ENCODE measurements at regions not wholly inside any gene's neighbourhood (a gene's known extent, or its start where the extent isn't known, plus 50 kb on each side); places are given as distances from the start of the nearest gene placed in this dataset.

DNA sequence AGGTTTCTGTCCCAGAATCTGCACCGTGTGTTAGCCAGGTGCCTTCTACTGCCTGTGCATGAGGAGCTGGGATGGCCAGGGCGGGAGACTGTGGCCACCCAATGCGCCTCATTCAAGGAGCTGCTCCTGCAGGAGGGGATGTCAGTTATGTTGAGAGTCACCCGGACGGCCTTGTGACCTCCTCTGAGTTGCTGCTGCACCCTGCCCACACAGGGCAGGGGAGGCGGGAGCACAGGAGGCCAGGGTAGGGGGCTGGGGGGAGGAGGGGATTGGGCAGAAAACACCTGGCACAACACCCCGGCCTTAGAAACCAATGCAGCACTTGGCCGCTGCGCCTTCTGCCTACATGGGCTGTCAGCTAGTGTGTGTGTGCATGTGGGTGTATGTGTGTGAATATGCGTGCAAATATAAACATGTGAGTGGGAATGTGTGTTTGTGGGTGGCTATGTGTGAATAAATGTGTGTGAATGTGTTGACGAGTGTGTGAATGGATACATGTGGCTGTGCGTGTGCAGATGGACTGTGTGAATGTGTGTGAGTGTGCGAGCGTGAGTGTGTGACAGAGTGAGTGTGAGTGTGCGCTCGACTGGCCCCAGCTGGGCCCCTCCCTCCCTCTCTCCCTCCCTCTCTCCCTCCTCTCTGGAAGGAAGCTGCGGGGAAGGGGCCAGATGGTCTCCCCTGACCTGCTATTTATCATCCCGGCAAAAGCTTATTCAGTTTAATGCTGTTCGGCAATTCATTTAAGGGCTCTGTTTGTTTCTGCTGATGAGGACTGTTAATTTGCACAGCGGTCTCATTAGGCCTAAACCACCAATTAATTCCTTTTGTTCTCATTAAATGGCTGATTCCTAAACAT is 106.9 kb downstream of the TLE3 start:
- Histone ChIP-seq H3K27me3 (peaks cover 64% of the 10 kb centered on the region), H3K36me3 (no peaks in the 10 kb centered on the region), H3K4me3 (no peak overlapping the region), H3K4me1 (no peaks in the 10 kb centered on the region), H3K27ac (no peak overlapping the region), H3K9me3 (peaks cover 0 to 7% (median 0%) of the 10 kb centered on the region in 3 donors)
- TF ChIP-seq, protein P1, sequence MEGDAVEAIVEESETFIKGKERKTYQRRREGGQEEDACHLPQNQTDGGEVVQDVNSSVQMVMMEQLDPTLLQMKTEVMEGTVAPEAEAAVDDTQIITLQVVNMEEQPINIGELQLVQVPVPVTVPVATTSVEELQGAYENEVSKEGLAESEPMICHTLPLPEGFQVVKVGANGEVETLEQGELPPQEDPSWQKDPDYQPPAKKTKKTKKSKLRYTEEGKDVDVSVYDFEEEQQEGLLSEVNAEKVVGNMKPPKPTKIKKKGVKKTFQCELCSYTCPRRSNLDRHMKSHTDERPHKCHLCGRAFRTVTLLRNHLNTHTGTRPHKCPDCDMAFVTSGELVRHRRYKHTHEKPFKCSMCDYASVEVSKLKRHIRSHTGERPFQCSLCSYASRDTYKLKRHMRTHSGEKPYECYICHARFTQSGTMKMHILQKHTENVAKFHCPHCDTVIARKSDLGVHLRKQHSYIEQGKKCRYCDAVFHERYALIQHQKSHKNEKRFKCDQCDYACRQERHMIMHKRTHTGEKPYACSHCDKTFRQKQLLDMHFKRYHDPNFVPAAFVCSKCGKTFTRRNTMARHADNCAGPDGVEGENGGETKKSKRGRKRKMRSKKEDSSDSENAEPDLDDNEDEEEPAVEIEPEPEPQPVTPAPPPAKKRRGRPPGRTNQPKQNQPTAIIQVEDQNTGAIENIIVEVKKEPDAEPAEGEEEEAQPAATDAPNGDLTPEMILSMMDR (IDR thresholded peaks at IDR 0.05), result no peak
- TF ChIP-seq POLR2AphosphoS5 (IDR thresholded peaks at IDR 0.05), result no peak
- TF ChIP-seq EP300 (IDR thresholded peaks at IDR 0.05), result no peak
- no peak for TF ChIP-seq POLR2A (IDR thresholded peaks at IDR 0.05)
- WGBS, 2 donors (ENCODE audit: low coverage in 1 of 2), result 34 to 45% methylated on average over 10 to 12 of the region's 20 CpGs
- ATAC-seq, result no peak

DNA sequence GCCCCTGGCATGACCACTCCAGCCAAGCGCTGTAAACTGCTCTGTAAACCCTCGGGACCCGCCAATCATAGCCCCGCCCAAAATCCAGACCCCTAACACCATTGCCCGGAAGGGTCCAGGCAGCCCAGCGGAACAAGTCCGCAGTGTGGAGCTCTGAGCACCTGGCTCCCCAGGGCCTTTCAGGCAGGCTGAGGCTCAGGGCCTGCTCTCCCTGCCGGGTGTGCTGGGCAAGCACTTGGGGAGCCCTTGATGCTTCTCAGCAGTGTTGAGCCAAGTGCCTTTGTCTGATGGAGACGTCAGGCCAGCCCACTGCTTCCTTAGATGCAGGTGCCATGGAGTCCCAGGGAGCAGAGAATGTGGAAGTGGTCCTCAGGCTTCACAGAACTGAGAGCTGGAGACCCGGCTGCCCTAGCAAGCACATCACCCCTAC is 106.2 kb downstream of the TLE3 start:
- Histone ChIP-seq H3K27ac (no peak overlapping the region), H3K4me3 (no peak overlapping the region), H3K36me3 (no peaks in the 10 kb centered on the region), H3K27me3 (peaks cover 57% of the 10 kb centered on the region), H3K9me3 (peaks cover 0 to 7% (median 0%) of the 10 kb centered on the region in 3 donors), H3K4me1 (no peaks in the 10 kb centered on the region)
- ATAC-seq, result no peak
- WGBS, 2 donors (ENCODE audit: low coverage in 1 of 2), result no CpG with 5 or more reads among the region's 10 CpGs
- TF ChIP-seq, protein P1 (IDR thresholded peaks at IDR 0.05), result no peak
- no peak for TF ChIP-seq EP300 (IDR thresholded peaks at IDR 0.05)
- no peak for TF ChIP-seq POLR2A (IDR thresholded peaks at IDR 0.05)
- no peak for TF ChIP-seq POLR2AphosphoS5 (IDR thresholded peaks at IDR 0.05)

DNA sequence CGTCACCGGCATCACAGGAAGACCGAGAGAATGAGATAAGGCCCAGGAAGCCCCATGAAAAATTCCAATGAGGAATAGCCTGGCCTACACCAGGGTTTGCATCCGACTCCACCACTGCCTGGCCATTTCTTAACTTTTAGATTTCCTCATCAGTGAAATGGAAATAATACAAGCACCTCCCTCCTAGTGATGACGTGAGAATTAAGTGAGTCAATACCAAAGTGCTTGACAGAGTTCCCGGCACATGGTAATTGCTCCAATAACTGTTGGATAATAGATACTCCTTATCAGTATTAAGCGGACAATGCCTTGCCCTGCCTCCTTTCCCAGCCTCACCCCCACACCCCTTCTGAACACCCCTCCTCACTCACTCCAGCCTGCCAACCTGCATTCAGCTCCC is 105.4 kb downstream of the TLE3 start:
- H3K27me3 ChIP-seq, result peaks cover 50% of the 10 kb centered on the region
- H3K4me3 ChIP-seq, result no peak overlapping the region
- WGBS, 2 donors (ENCODE audit: low coverage in 1 of 2), result 66 to 69% methylated on average over 2 to 7 of the region's 7 CpGs
- H3K4me1 ChIP-seq, result no peaks in the 10 kb centered on the region
- ATAC-seq, result no peak
- TF ChIP-seq POLR2A (IDR thresholded peaks at IDR 0.05) (no peak), EP300 (IDR thresholded peaks at IDR 0.05) (no peak), POLR2AphosphoS5 (IDR thresholded peaks at IDR 0.05) (no peak)
- TF ChIP-seq, protein P1 (IDR thresholded peaks at IDR 0.05), result no peak
- H3K36me3 ChIP-seq, result no peaks in the 10 kb centered on the region
- H3K27ac ChIP-seq, result no peak overlapping the region
- H3K9me3 ChIP-seq, result peaks cover 0 to 7% (median 0%) of the 10 kb centered on the region in 3 donors

DNA sequence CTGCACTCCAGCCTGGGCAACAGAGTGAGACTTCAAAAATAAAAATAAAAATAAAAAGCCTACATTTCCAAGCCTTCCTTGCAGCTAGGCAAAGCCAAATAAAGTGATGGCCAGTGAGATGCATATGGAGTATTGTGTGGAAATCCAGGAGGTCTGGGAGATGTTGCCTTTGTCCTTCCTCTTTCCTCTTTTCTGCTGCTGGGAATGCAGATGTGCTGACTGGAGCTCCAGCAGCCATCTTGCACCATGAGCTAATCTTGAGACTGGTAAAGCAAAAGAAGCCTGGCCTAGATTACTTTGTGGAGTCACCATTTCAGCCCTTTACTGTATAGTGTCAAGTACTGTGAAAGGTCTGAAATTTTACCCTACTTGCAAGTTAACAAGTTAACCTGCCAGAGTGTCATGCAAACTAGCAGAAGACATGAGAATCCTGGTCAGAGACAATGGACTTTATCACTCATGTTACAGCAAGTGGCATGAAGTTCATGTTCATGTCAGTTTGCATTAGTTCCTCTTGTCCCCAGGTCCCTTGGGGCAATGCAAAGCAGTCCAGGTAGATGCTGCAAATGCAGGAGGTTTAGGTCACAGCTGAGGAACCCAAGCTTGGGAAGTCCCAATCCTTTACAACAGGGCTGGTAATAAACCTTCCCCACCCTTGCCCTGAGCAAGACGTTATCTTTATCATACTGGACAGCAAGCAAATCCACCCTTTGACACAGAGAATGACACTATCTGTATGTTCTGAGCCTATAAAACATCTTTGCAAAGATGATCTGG is 103.1 kb downstream of the TLE3 start:
- no peak overlapping the region for H3K4me3 ChIP-seq
- peaks cover 27% of the 10 kb centered on the region for H3K27me3 ChIP-seq
- no peaks in the 10 kb centered on the region for H3K4me1 ChIP-seq
- no peak for ATAC-seq
- TF ChIP-seq, protein P1 (IDR thresholded peaks at IDR 0.05), result no peak
- TF ChIP-seq POLR2AphosphoS5 (IDR thresholded peaks at IDR 0.05), result no peak
- TF ChIP-seq EP300 (IDR thresholded peaks at IDR 0.05), result no peak
- no peak for TF ChIP-seq POLR2A (IDR thresholded peaks at IDR 0.05)
- WGBS, 2 donors (ENCODE audit: low coverage in 1 of 2), result no CpG with 5 or more reads among the region's 1 CpG
- H3K36me3 ChIP-seq, result no peaks in the 10 kb centered on the region
- peaks cover 0 to 7% (median 0%) of the 10 kb centered on the region in 3 donors for H3K9me3 ChIP-seq
- H3K27ac ChIP-seq, result no peak overlapping the region

Data from gastroesophageal sphincter (tissue), 4 donors.